ENCODE measurements at regions not wholly inside any gene's neighbourhood (a gene's known extent, or its start where the extent isn't known, plus 50 kb on each side); places are given as distances from the start of the nearest gene placed in this dataset.

GRCh38 chr12:25796523-25797000, 161.9 kb upstream of the RASSF8 start:
- POLR2A ChIA-PET (ENCODE audit: unreplicated experiment), result interaction anchor here (0.6 kb wide), 1 partner anchor 53 kb away, joined by 5 read pairs; no protein-coding TSS in a partner anchor
- no TSS peak for BruUV-seq (replicated peaks)
- no peaks in the 10 kb centered on the region for H3K9me3 ChIP-seq (ENCODE audit: low read length)
- no peaks in the 10 kb centered on the region for H3K9me2 ChIP-seq (replicated peaks; ENCODE audit: low read length)
- intact Hi-C loops (cut with micrococcal nuclease), result no loop called here
- no peak overlapping the region for H2AFZ ChIP-seq (ENCODE audit: low read length)
- no peaks in the 10 kb centered on the region for H3F3A ChIP-seq (ENCODE audit: low read length, unreplicated experiment)
- H3K4me1 ChIP-seq (ENCODE audit: insufficient read depth, low read length), result peaks cover 60% of the 10 kb centered on the region
- DNase-seq, result peak; percentile 67
- no peak overlapping the region for H3K4me3 ChIP-seq (ENCODE audit: low read length)
- no peaks in the 10 kb centered on the region for H3K36me3 ChIP-seq (ENCODE audit: low read depth, low read length)
- ATAC-seq, result peak; percentile 41
- H3K79me2 ChIP-seq (ENCODE audit: low read length), result no peaks in the 10 kb centered on the region
- H4K20me1 ChIP-seq (ENCODE audit: low read length), result no peaks in the 10 kb centered on the region
- no peaks in the 10 kb centered on the region for H3K27me3 ChIP-seq (ENCODE audit: low read length)
- peak overlapping the region; percentile 34 for H3K27ac ChIP-seq (ENCODE audit: low read length)
- peak overlapping the region; percentile 28 for H3K4me2 ChIP-seq (ENCODE audit: low read length)
- no peak overlapping the region for H3K9ac ChIP-seq (ENCODE audit: low read length)
- CTCF ChIA-PET, result no interaction called here
- no peak for TF ChIP-seq CTCF (conservative IDR thresholded peaks at IDR 0.05; ENCODE audit: low read depth, low read length)
- TF ChIP-seq EZH2 (IDR thresholded peaks at IDR 0.05; ENCODE audit: low read length, unreplicated experiment), result no peak
- no peak for TF ChIP-seq EZH2phosphoT487 (IDR thresholded peaks at IDR 0.05; ENCODE audit: borderline replicate concordance, low read length)

GRCh38 chr12:25797386-25797785, 161.1 kb upstream of the RASSF8 start:
- ChIA-PET CTCF (no interaction called here), POLR2A (ENCODE audit: unreplicated experiment) (interaction anchor here (0.6 kb wide), 1 partner anchor 53 kb away, joined by 5 read pairs; no protein-coding TSS in a partner anchor)
- H3K4me3 ChIP-seq (ENCODE audit: low read length), result no peak overlapping the region
- H3K4me2 ChIP-seq (ENCODE audit: low read length), result no peak overlapping the region
- H3K79me2 ChIP-seq (ENCODE audit: low read length), result no peaks in the 10 kb centered on the region
- no peak overlapping the region for H2AFZ ChIP-seq (ENCODE audit: low read length)
- no peaks in the 10 kb centered on the region for H3F3A ChIP-seq (ENCODE audit: low read length, unreplicated experiment)
- H3K9me2 ChIP-seq (replicated peaks; ENCODE audit: low read length), result no peaks in the 10 kb centered on the region
- H3K27ac ChIP-seq (ENCODE audit: low read length), result peak overlapping the region; percentile 34; the same call in 1 of the 2 replicates
- no peaks in the 10 kb centered on the region for H3K36me3 ChIP-seq (ENCODE audit: low read depth, low read length)
- ATAC-seq (peak; percentile 63), DNase-seq (peak; percentile 80)
- peaks cover 52% of the 10 kb centered on the region for H3K4me1 ChIP-seq (ENCODE audit: insufficient read depth, low read length)
- H3K9ac ChIP-seq (ENCODE audit: low read length), result no peak overlapping the region
- H3K27me3 ChIP-seq (ENCODE audit: low read length), result no peaks in the 10 kb centered on the region
- no TSS peak for BruUV-seq (replicated peaks)
- no peaks in the 10 kb centered on the region for H4K20me1 ChIP-seq (ENCODE audit: low read length)
- no peaks in the 10 kb centered on the region for H3K9me3 ChIP-seq (ENCODE audit: low read length)
- TF ChIP-seq CTCF (conservative IDR thresholded peaks at IDR 0.05; ENCODE audit: low read depth, low read length) (no peak), EZH2 (IDR thresholded peaks at IDR 0.05; ENCODE audit: low read length, unreplicated experiment) (no peak), EZH2phosphoT487 (IDR thresholded peaks at IDR 0.05; ENCODE audit: borderline replicate concordance, low read length) (no peak)
- intact Hi-C loops (cut with micrococcal nuclease), result no loop called here

GRCh38 chr12:25797949-25798348, 160.5 kb upstream of the RASSF8 start:
- no peaks in the 10 kb centered on the region for H4K20me1 ChIP-seq (ENCODE audit: low read length)
- H2AFZ ChIP-seq (ENCODE audit: low read length), result no peak overlapping the region
- CTCF ChIA-PET, result no interaction called here
- no peak overlapping the region for H3K4me2 ChIP-seq (ENCODE audit: low read length)
- H3K4me3 ChIP-seq (ENCODE audit: low read length), result no peak overlapping the region
- no peaks in the 10 kb centered on the region for H3F3A ChIP-seq (ENCODE audit: low read length, unreplicated experiment)
- DNase-seq (no peak), ATAC-seq (no peak)
- no peaks in the 10 kb centered on the region for H3K9me2 ChIP-seq (replicated peaks; ENCODE audit: low read length)
- no peaks in the 10 kb centered on the region for H3K27me3 ChIP-seq (ENCODE audit: low read length)
- H3K4me1 ChIP-seq (ENCODE audit: insufficient read depth, low read length), result peaks cover 49% of the 10 kb centered on the region
- TF ChIP-seq EZH2phosphoT487 (IDR thresholded peaks at IDR 0.05; ENCODE audit: borderline replicate concordance, low read length), result no peak
- TF ChIP-seq EZH2 (IDR thresholded peaks at IDR 0.05; ENCODE audit: low read length, unreplicated experiment), result no peak
- no peak for TF ChIP-seq CTCF (conservative IDR thresholded peaks at IDR 0.05; ENCODE audit: low read depth, low read length)
- H3K36me3 ChIP-seq (ENCODE audit: low read depth, low read length), result no peaks in the 10 kb centered on the region
- no TSS peak for BruUV-seq (replicated peaks)
- no peaks in the 10 kb centered on the region for H3K9me3 ChIP-seq (ENCODE audit: low read length)
- H3K79me2 ChIP-seq (ENCODE audit: low read length), result no peaks in the 10 kb centered on the region
- no peak overlapping the region for H3K27ac ChIP-seq (ENCODE audit: low read length)
- H3K9ac ChIP-seq (ENCODE audit: low read length), result no peak overlapping the region
- intact Hi-C loops (cut with micrococcal nuclease), result no loop called here
- POLR2A ChIA-PET (ENCODE audit: unreplicated experiment), result no interaction called here
